ENCODE measurements at regions not wholly inside any gene's neighbourhood (a gene's known extent, or its start where the extent isn't known, plus 50 kb on each side); places are given as distances from the start of the nearest gene placed in this dataset.

DNA sequence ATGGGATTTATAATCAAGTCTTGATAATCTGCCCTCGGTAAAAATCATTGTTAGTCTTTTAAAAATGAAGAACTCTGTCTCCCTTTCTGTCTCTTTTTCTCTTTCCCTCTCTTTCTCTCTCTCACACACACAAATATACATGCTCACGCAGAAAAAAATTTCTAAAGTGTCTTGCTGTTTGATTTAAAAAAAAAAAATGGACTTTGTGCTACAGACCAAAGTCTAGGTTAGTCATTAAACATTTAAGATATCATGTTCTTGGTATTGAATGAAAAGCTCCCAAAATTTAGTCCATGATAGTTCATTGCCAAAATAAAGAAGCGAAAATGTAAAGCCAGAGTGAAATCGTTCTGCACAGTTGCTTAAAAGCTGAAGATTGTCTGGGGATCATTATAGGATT is 665.8 kb downstream of the SORCS1 start:
- H3K27me3 ChIP-seq (ENCODE audit: control insufficient read depth in 3 of 3, insufficient read depth in 3 of 3, low read length in 2 of 3), result no peaks in the 10 kb centered on the region
- no peaks in the 10 kb centered on the region for H3K4me1 ChIP-seq (ENCODE audit: control insufficient read depth in 5 of 5, insufficient read depth in 5 of 5, low read length in 5 of 5)
- H3K27ac ChIP-seq (ENCODE audit: low read depth in 1 of 2, low read length in 1 of 2), result no peak overlapping the region
- WGBS, 2 donors, result 71 to 86% methylated on average over 4 of the region's 4 CpGs
- DNase-seq (no peak), ATAC-seq (ENCODE audit: insufficient read depth, low FRiP score) (no peak)
- no peak overlapping the region for H3K9ac ChIP-seq (ENCODE audit: insufficient read depth in 1 of 2, low read length in 2 of 2)
- no peaks in the 10 kb centered on the region for H3K36me3 ChIP-seq (ENCODE audit: control insufficient read depth in 4 of 4, insufficient read depth in 4 of 4, low read length in 4 of 4)
- TF ChIP-seq CTCF (IDR thresholded peaks at IDR 0.05; ENCODE audit: control extremely low read depth, extremely low read depth), result no peak
- H3K4me3 ChIP-seq, result no peak overlapping the region
- no peaks in the 10 kb centered on the region for H3K9me3 ChIP-seq (ENCODE audit: control insufficient read depth in 4 of 4, insufficient read depth in 3 of 4, low read length in 3 of 4)

GRCh38 chr10:106495931-106496330 is 668.6 kb downstream of the SORCS1 start:
- H3K4me1 ChIP-seq (ENCODE audit: control insufficient read depth in 5 of 5, insufficient read depth in 5 of 5, low read length in 5 of 5), result no peaks in the 10 kb centered on the region
- no peaks in the 10 kb centered on the region for H3K9me3 ChIP-seq (ENCODE audit: control insufficient read depth in 4 of 4, insufficient read depth in 3 of 4, low read length in 3 of 4)
- H3K9ac ChIP-seq (ENCODE audit: insufficient read depth in 1 of 2, low read length in 2 of 2), result no peak overlapping the region
- no peak for TF ChIP-seq CTCF (IDR thresholded peaks at IDR 0.05; ENCODE audit: control extremely low read depth, extremely low read depth)
- DNase-seq, result no peak
- H3K27ac ChIP-seq (ENCODE audit: low read depth in 1 of 2, low read length in 1 of 2), result no peak overlapping the region
- 83 to 92% methylated on average over 3 of the region's 3 CpGs for WGBS, 2 donors
- no peaks in the 10 kb centered on the region for H3K36me3 ChIP-seq (ENCODE audit: control insufficient read depth in 4 of 4, insufficient read depth in 4 of 4, low read length in 4 of 4)
- H3K27me3 ChIP-seq (ENCODE audit: control insufficient read depth in 3 of 3, insufficient read depth in 3 of 3, low read length in 2 of 3), result no peaks in the 10 kb centered on the region
- no peak for ATAC-seq (ENCODE audit: insufficient read depth, low FRiP score)
- no peak overlapping the region for H3K4me3 ChIP-seq

DNA sequence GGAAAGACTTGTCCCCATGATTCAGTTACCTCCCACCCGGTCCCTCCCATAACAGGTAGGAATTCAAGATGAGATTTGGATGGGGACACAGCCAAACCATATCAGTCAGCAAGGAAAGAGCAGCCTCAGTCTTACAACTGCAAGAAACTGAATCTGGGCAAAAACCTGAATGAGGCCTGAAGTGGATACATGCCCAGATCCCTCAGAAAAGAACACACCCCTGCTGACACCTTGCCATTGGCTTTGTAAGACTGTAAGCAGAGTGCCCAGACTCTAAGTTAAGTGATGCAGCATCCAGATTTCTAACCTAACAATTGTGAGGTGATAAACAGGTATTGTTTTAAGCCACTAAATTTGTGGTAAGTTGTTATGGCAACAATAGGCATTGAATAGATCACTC is 670.8 kb downstream of the SORCS1 start:
- no peaks in the 10 kb centered on the region for H3K4me1 ChIP-seq (ENCODE audit: control insufficient read depth in 5 of 5, insufficient read depth in 5 of 5, low read length in 5 of 5)
- no peak overlapping the region for H3K27ac ChIP-seq (ENCODE audit: low read depth in 1 of 2, low read length in 1 of 2)
- ATAC-seq (ENCODE audit: insufficient read depth, low FRiP score) (no peak), DNase-seq (no peak)
- WGBS, 2 donors, result 87 to 96% methylated on average over 1 of the region's 1 CpG
- H3K27me3 ChIP-seq (ENCODE audit: control insufficient read depth in 3 of 3, insufficient read depth in 3 of 3, low read length in 2 of 3), result no peaks in the 10 kb centered on the region
- TF ChIP-seq CTCF (IDR thresholded peaks at IDR 0.05; ENCODE audit: control extremely low read depth, extremely low read depth), result no peak
- H3K9me3 ChIP-seq (ENCODE audit: control insufficient read depth in 4 of 4, insufficient read depth in 3 of 4, low read length in 3 of 4), result no peaks in the 10 kb centered on the region
- H3K9ac ChIP-seq (ENCODE audit: insufficient read depth in 1 of 2, low read length in 2 of 2), result no peak overlapping the region
- H3K36me3 ChIP-seq (ENCODE audit: control insufficient read depth in 4 of 4, insufficient read depth in 4 of 4, low read length in 4 of 4), result no peaks in the 10 kb centered on the region
- no peak overlapping the region for H3K4me3 ChIP-seq

DNA sequence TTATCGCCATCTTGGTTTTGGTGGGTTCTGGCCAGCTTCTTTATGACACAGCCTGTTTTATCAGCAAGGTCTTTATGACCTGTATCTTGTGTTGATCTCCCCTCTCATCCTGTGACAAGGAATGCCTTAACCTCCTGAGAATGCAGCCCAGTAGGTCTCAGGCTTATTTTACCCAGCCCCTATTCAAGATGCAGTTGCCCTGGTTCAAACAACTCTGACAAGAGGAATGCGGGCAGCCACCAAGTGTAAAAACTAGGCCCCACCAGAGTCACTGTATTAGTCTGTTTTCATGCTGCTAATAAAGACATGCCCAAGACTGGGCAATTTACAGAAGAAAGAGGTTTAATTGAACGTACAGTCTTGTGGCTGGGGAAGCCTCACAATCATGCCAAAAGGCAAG is 671.3 kb downstream of the SORCS1 start:
- Histone ChIP-seq H3K9me3 (ENCODE audit: control insufficient read depth in 4 of 4, insufficient read depth in 3 of 4, low read length in 3 of 4) (no peaks in the 10 kb centered on the region), H3K4me3 (no peak overlapping the region), H3K4me1 (ENCODE audit: control insufficient read depth in 5 of 5, insufficient read depth in 5 of 5, low read length in 5 of 5) (no peaks in the 10 kb centered on the region), H3K27ac (ENCODE audit: low read depth in 1 of 2, low read length in 1 of 2) (no peak overlapping the region), H3K27me3 (ENCODE audit: control insufficient read depth in 3 of 3, insufficient read depth in 3 of 3, low read length in 2 of 3) (no peaks in the 10 kb centered on the region), H3K9ac (ENCODE audit: insufficient read depth in 1 of 2, low read length in 2 of 2) (no peak overlapping the region), H3K36me3 (ENCODE audit: control insufficient read depth in 4 of 4, insufficient read depth in 4 of 4, low read length in 4 of 4) (no peaks in the 10 kb centered on the region)
- 86 to 87% methylated on average over 3 of the region's 3 CpGs for WGBS, 2 donors
- DNase-seq (no peak), ATAC-seq (ENCODE audit: insufficient read depth, low FRiP score) (no peak)
- TF ChIP-seq CTCF (IDR thresholded peaks at IDR 0.05; ENCODE audit: control extremely low read depth, extremely low read depth), result no peak

Data from lung (tissue), 11 donors.